Stomach smooth muscle (tissue), 2 donors: ENCODE measurements at regions not wholly inside any gene's neighbourhood (a gene's known extent, or its start where the extent isn't known, plus 50 kb on each side); places are given as distances from the start of the nearest gene placed in this dataset.

Experiments
- H3K27ac ChIP-seq: one replicate; pipeline ENCODE4 v1.7.0; 2013; ENCODE audit warnings: mild to moderate bottlenecking, low read length, inconsistent platforms
- H3K27me3 ChIP-seq, 2 donors: one replicate each; pipeline ENCODE4 v1.7.0; 2013; ENCODE audit warnings: low read length in 2 of 2; ENCODE audit not compliant: insufficient read depth in 2 of 2, control insufficient read depth in 1 of 2
- H3K36me3 ChIP-seq, 2 donors: one replicate each; pipeline ENCODE4 v1.7.0; 2013; ENCODE audit warnings: low read length in 2 of 2; ENCODE audit not compliant: control insufficient read depth in 2 of 2, insufficient read depth in 2 of 2
- H3K4me1 ChIP-seq: one replicate; pipeline ENCODE4 v1.7.0; 2013; ENCODE audit warnings: low read length; ENCODE audit not compliant: control insufficient read depth, insufficient read depth
- H3K4me3 ChIP-seq, 2 donors: one replicate each; pipeline ENCODE4 v1.7.0; 2013; ENCODE audit warnings: low read length in 2 of 2
- H3K9ac ChIP-seq, 2 donors: one replicate each; pipeline ENCODE4 v1.7.0; 2013; ENCODE audit warnings: low read length in 2 of 2, mild to moderate bottlenecking in 1 of 2
- H3K9me3 ChIP-seq, 2 donors: one replicate each; pipeline ENCODE4 v1.7.0; 2013; ENCODE audit warnings: low read length in 2 of 2; ENCODE audit not compliant: control insufficient read depth in 2 of 2
- donor health status: healthy.
- donor health status: Pancreatic carcinoma.

GRCh38 chr4:123966990-123967769 lies 570.6 kb downstream of the SPRY1 start:
- H3K9ac ChIP-seq = no peak overlapping the region
- H3K36me3 ChIP-seq = no peaks in the 10 kb centered on the region
- H3K4me3 ChIP-seq = no peak overlapping the region
- H3K9me3 ChIP-seq = peaks cover 0 to 3% of the 10 kb centered on the region in 2 donors
- H3K27me3 ChIP-seq = no peaks in the 10 kb centered on the region
- H3K4me1 ChIP-seq = no peaks in the 10 kb centered on the region
- H3K27ac ChIP-seq = no peak overlapping the region

- Histone ChIP-seq H3K9ac (no peak overlapping the region), H3K9me3 (no peaks in the 10 kb centered on the region), H3K4me3 (no peak overlapping the region), H3K27ac (no peak overlapping the region), H3K27me3 (no peaks in the 10 kb centered on the region), H3K36me3 (no peaks in the 10 kb centered on the region), H3K4me1 (no peaks in the 10 kb centered on the region)
Observed at GRCh38 chr4:123972031-123972430, 575.4 kb downstream of the SPRY1 start.

DNA sequence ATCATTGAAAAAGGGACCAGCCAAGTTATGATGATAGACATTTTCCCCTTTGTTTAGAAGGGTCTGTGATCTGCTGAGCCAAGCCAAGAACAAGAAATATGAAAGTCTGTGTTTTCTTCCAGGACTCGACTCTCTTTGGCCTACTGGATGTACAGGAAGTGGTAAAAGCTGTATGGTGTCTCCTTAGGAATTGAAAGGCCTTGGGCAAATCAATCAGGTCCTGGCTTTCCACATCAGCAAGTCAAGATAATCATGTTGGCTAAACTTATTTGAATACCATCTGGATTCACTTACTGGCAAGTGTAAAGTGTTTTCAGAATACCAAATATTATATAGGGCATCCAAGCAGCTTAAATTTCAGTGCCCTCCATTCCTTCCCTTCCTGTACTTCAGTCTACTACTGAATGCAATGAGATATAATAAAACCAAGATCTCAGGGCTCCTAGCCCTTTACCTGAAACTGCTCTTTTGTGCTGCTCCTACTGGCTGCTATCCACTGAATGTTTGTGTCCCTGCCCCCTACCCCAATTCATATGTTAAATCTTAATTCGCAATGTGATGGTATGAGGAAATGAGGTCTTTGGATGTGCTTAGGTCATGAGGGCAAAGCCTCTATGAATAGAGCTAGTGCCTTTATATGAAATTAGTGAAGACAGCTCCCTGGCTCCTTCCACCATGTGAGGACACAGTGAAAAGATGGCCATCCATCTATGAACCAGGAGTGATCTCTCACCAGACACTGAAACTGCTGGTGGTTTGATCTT lies 578.0 kb downstream of the SPRY1 start:
- H3K27me3 ChIP-seq = no peaks in the 10 kb centered on the region
- H3K4me1 ChIP-seq = no peaks in the 10 kb centered on the region
- H3K9me3 ChIP-seq = no peaks in the 10 kb centered on the region
- H3K4me3 ChIP-seq = no peak overlapping the region
- H3K36me3 ChIP-seq = no peaks in the 10 kb centered on the region
- no peak overlapping the region for H3K27ac ChIP-seq
- H3K9ac ChIP-seq = no peak overlapping the region

- Histone ChIP-seq H3K27ac (no peak overlapping the region), H3K9ac (no peak overlapping the region)
Observed at GRCh38 chr4:123976285-123976684, 579.7 kb downstream of the SPRY1 start.

DNA sequence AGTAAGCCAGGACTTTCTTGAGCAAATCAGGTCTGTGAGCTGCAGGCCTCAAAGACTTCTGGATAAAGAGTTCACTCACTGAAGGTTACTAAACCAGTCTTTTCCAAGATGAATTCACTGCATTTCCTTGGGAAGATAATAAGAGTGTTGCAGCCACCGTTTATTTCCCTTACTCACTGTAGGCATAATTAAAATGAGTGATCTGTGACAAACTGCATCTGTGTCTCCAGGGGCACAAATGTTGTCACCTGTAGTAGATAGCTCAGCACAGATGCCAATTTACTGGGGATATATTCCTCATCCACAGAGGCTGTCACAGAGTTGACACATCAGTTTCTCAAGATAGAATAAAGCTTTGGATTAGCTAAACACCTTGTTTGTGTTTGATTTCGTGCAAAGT lies 580.2 kb downstream of the SPRY1 start:
- Histone ChIP-seq H3K9ac (no peak overlapping the region), H3K27ac (no peak overlapping the region), H3K9me3 (no peaks in the 10 kb centered on the region), H3K4me1 (no peaks in the 10 kb centered on the region), H3K36me3 (no peaks in the 10 kb centered on the region), H3K27me3 (no peaks in the 10 kb centered on the region), H3K4me3 (no peak overlapping the region)

More at GRCh38 chr4:123976285-123976684, 579.7 kb downstream of the SPRY1 start:
- Histone ChIP-seq H3K27me3 (no peaks in the 10 kb centered on the region), H3K9me3 (no peaks in the 10 kb centered on the region), H3K4me1 (no peaks in the 10 kb centered on the region), H3K36me3 (no peaks in the 10 kb centered on the region), H3K4me3 (no peak overlapping the region)

GRCh38 chr4:123977641-123978081 lies 581.1 kb downstream of the SPRY1 start:
- H3K27me3 ChIP-seq = no peaks in the 10 kb centered on the region
- no peaks in the 10 kb centered on the region for H3K36me3 ChIP-seq
- no peak overlapping the region for H3K4me3 ChIP-seq
- H3K4me1 ChIP-seq = no peaks in the 10 kb centered on the region
- no peak overlapping the region for H3K27ac ChIP-seq
- peaks cover 0 to 1% of the 10 kb centered on the region in 2 donors for H3K9me3 ChIP-seq
- no peak overlapping the region for H3K9ac ChIP-seq

- Histone ChIP-seq H3K9me3 (peaks cover 0 to 5% of the 10 kb centered on the region in 2 donors), H3K27ac (no peak overlapping the region), H3K4me1 (no peaks in the 10 kb centered on the region), H3K27me3 (no peaks in the 10 kb centered on the region), H3K4me3 (no peak overlapping the region), H3K36me3 (no peaks in the 10 kb centered on the region), H3K9ac (no peak overlapping the region)
Observed at GRCh38 chr4:123978637-123979036, 582.0 kb downstream of the SPRY1 start.

GRCh38 chr4:123980736-123981300 lies 584.2 kb downstream of the SPRY1 start:
- Histone ChIP-seq H3K9ac (no peak overlapping the region), H3K4me1 (no peaks in the 10 kb centered on the region), H3K27ac (no peak overlapping the region), H3K9me3 (peaks cover 0 to 5% of the 10 kb centered on the region in 2 donors), H3K4me3 (no peak overlapping the region), H3K27me3 (no peaks in the 10 kb centered on the region), H3K36me3 (no peaks in the 10 kb centered on the region)

GRCh38 chr4:123984886-123985285 lies 588.3 kb downstream of the SPRY1 start:
- Histone ChIP-seq H3K9ac (no peak overlapping the region), H3K4me3 (no peak overlapping the region), H3K4me1 (no peaks in the 10 kb centered on the region), H3K27ac (no peak overlapping the region), H3K27me3 (no peaks in the 10 kb centered on the region), H3K36me3 (no peaks in the 10 kb centered on the region), H3K9me3 (peaks cover 0 to 5% of the 10 kb centered on the region in 2 donors)

DNA sequence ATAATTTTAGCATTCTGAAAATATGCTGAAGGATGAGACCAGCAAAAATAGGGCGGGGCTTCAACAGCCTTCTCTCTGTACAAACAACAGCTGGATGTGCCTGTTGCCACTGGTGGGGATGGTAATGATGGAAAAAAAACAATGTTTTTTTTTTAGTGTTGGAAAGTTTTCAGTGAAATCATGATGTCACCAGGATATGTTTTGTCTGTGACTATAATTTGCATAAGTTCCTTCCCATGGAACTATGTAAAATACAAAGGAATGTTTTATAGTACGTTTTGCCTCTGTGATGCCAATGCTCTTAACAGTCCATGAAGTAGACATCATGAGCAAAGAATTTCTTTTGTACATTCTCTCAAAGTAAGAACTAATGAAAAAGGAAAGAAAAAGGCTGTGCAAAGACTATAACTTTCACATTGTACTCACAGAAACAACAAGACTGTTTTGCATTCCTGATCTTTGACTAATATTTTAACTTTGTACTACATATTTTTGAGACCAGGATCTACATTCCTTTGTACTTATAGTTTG lies 589.7 kb downstream of the SPRY1 start:
- Histone ChIP-seq H3K9me3 (peaks cover 0 to 5% of the 10 kb centered on the region in 2 donors), H3K27me3 (no peaks in the 10 kb centered on the region), H3K4me1 (no peaks in the 10 kb centered on the region), H3K4me3 (no peak overlapping the region), H3K27ac (no peak overlapping the region), H3K9ac (no peak overlapping the region), H3K36me3 (no peaks in the 10 kb centered on the region)
